ENCODE measurements at regions not wholly inside any gene's neighbourhood (a gene's known extent, or its start where the extent isn't known, plus 50 kb on each side); places are given as distances from the start of the nearest gene placed in this dataset.
"Not testable (repeated sequence)": the region's sequence is repeated elsewhere in the genome, so short reads cannot be mapped to it uniquely, and the experiment has no call there.

DNA sequence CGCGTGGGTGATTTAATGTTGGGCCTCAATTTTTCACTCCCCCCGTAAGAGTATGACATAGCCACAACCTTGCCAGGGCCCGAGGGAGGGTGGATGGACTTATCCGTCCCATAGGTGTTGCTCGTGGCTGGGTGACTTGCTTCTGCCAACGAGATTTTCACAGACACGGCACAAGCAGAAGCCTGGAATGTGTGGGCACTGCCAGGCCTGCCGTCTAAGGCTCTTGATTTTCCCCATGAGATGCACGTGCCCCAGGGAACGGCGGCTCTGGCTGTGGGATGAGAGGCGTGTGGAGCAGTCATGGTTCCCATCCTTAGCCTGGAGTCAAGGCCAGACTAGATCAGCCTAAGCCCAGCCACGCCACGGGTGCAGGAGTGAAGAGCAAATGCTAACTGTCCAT lies 58.6 kb upstream of the APOD start:
- H3K9me3 ChIP-seq; DNase-seq (ENCODE audit: low spot score); H3K4me3 ChIP-seq; H3K36me3 ChIP-seq; H3K27me3 ChIP-seq; H3K27ac ChIP-seq; H3K4me1 ChIP-seq: not testable (repeated sequence)

- H3K36me3 ChIP-seq; H3K27me3 ChIP-seq; H3K4me1 ChIP-seq; DNase-seq (ENCODE audit: low spot score); H3K9me3 ChIP-seq; H3K27ac ChIP-seq; H3K4me3 ChIP-seq: not testable (repeated sequence)
These were observed 54.7 kb upstream of the APOD start for GRCh38 chr3:195638456-195638855.

- H3K4me3 ChIP-seq; H3K36me3 ChIP-seq; H3K4me1 ChIP-seq; H3K9me3 ChIP-seq; H3K27me3 ChIP-seq; DNase-seq (ENCODE audit: low spot score); H3K27ac ChIP-seq: not testable (repeated sequence)
These were observed 53.9 kb upstream of the APOD start for GRCh38 chr3:195637473-195638233.

GRCh38 chr3:195637011-195637410 lies 53.3 kb upstream of the APOD start:
- not testable (repeated sequence) for H3K27ac ChIP-seq; H3K36me3 ChIP-seq; DNase-seq (ENCODE audit: low spot score); H3K4me1 ChIP-seq; H3K9me3 ChIP-seq; H3K4me3 ChIP-seq; H3K27me3 ChIP-seq

DNA sequence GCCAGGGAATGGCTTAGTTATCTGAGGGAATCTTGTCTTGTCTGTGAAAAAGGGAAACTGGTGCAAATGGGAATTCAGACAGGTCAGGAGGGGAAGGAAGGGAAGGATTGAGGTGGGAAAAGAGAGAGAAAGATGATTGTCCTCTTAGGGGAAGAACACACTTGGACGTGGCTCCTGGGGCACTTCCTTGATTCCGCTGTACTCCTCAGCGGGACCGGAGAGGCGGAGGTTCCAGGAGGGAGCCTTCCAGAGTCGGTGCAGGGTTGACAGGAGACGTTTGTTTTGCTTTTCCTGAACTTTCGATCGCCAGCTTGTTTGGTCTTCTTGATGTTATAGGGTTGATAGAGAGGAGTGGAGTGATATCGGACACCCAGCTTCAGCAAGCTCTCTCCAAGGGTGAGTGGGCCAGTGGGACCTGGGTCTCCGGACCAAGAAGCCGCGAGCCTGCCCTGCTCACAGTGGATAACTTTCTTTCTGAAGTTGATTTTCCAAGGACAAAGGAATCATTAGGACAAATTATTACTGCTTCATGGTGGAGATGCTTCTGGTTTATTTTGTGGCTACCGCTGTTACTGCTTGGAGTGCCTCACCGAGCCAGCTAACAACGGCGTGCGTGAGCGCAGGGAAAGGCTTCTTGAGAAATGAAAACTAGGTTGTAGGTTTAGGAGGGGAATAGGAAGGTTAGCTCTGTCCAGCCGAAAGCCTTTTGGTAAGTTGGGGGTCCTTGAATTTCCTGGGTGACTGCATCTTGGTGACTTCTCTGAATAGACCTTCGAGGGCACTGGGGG lies 52.4 kb upstream of the APOD start:
- not testable (repeated sequence) for DNase-seq (ENCODE audit: low spot score); H3K4me3 ChIP-seq; H3K9me3 ChIP-seq; H3K27ac ChIP-seq; H3K27me3 ChIP-seq; H3K4me1 ChIP-seq; H3K36me3 ChIP-seq

DNA sequence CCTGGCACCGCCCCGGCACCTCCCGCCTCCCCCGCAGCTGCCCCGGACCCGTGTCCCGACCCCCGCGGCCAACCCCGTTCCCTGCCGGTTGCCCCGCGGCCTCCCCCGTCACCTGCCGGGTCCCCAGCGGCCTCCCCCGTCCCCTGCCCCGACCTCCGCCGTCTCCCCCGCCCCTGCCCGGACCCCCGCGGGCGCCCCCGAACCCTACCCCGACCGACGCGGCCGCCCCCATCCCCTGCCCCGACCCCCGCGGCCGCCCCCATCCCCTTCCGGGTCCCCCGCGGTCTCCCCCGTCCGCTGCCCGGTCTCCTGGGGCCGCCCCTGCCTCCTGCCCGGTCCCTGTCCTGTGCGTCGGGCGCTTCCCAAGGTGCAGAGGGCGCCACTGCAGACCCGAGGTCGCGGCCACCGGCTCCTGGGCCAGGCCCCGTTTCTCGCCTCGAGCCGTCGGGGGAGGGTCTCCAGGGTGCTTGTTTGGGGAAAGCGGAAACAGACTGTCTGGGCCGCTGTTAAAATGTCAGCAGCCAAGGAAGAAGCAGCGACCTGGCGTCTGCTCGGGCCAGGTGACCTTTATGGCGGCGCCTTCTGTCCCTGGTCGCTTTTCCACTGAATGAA lies 51.6 kb upstream of the APOD start:
- H3K27ac ChIP-seq; H3K9me3 ChIP-seq; DNase-seq (ENCODE audit: low spot score); H3K4me1 ChIP-seq; H3K27me3 ChIP-seq; H3K36me3 ChIP-seq: not testable (repeated sequence)
- H3K4me3 ChIP-seq: peak overlapping the region in 1 of 2 donors; percentile 37

DNA sequence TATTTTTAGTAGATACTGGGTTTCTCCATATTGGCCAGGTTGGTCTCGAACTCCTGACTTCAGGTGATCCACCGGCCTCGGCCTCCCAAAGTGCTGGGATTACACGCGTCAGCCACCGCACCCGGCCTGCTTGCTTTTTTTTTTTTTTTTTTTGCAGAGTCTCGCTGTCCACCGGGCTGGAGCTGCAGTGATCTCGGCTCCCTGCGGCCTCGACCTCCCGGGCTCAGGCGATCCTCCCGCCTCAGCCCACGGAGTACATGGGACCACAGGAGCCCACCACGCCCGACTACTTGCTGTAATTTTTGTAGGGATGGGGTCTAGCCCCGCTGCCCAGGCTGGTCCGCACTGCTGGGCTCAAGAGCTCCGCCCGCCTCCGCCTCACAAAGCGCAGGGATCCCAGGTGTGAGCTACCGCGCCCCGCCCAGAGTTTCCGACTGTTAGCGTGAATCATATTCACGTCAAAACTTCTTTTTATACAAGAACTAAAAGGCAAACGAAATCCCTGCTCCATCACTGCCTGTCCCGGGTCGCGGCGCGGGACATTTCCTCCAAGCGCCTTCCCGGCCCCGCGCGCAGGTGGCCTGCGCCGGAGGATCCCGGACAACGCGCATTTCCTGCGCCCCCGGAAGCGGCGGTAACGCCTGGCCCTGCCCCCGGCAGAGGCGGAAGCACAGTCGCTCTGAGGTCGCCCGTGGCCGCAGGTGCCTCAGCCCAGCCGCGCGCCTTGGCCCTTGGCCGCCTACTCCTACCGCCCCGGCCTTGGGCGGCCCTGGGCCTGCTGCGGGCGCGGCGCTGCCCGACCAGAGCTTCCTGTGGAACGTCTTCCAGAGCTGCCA lies 50.9 kb upstream of the APOD start:
- not testable (repeated sequence) for H3K4me1 ChIP-seq; H3K27me3 ChIP-seq; DNase-seq (ENCODE audit: low spot score); H3K27ac ChIP-seq; H3K36me3 ChIP-seq; H3K9me3 ChIP-seq
- H3K4me3 ChIP-seq: peak overlapping the region; percentile 50 to 56
